ENCODE measurements at regions not wholly inside any gene's neighbourhood (a gene's known extent, or its start where the extent isn't known, plus 50 kb on each side); places are given as distances from the start of the nearest gene placed in this dataset.

DNA sequence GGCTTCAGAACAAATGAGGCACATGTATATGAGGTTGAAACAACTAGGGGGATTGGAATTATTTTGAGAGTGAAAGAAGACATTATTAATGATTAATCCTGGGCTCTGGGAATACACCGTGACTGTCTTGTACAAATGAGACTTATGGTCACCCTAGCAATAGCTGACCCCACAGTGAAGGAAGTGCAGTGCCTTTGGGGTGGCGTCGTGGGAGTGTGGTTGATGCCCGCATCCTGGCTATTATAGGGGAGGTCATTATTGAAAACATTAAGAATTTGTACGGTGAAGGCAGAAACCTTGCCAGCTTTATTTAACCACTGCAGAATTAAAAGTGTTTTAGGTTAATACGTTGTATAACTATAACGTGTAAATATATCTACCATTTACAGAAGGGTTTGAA lies 296.7 kb downstream of the CYRIA start:
- TF ChIP-seq, protein P1, sequence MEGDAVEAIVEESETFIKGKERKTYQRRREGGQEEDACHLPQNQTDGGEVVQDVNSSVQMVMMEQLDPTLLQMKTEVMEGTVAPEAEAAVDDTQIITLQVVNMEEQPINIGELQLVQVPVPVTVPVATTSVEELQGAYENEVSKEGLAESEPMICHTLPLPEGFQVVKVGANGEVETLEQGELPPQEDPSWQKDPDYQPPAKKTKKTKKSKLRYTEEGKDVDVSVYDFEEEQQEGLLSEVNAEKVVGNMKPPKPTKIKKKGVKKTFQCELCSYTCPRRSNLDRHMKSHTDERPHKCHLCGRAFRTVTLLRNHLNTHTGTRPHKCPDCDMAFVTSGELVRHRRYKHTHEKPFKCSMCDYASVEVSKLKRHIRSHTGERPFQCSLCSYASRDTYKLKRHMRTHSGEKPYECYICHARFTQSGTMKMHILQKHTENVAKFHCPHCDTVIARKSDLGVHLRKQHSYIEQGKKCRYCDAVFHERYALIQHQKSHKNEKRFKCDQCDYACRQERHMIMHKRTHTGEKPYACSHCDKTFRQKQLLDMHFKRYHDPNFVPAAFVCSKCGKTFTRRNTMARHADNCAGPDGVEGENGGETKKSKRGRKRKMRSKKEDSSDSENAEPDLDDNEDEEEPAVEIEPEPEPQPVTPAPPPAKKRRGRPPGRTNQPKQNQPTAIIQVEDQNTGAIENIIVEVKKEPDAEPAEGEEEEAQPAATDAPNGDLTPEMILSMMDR (IDR thresholded peaks at IDR 0.05), result no peak
- no peak for TF ChIP-seq POLR2A (IDR thresholded peaks at IDR 0.05)
- no peak for TF ChIP-seq POLR2AphosphoS5 (IDR thresholded peaks at IDR 0.05)
